Natural killer cell (primary cell): ENCODE measurements at regions not wholly inside any gene's neighbourhood (a gene's known extent, or its start where the extent isn't known, plus 50 kb on each side); places are given as distances from the start of the nearest gene placed in this dataset.
A peak's percentile ranks its signal among the peaks of the same experiment; 100 is the strongest.

Experiments used
- ATAC-seq, 3 donors: fragments of 150-1000 bp in 2 of 3; fragments of 200-7000 bp in 1 of 3; cut with Tn5 transposase; 1 replicate in 1 of 3; 2 replicates in 2 of 3; pipeline ENCODE4 v1.10.0; 2021; ENCODE audit warnings: mild to moderate bottlenecking in 2 of 3, moderate library complexity in 2 of 3
- DNase-seq, 2 donors: peaks; one replicate each; pipeline versions ENCODE4 v3.0.0 to v3.0.0-alpha.2; 2013 to 2021; ENCODE audit warnings: mixed read lengths in 1 of 2
- H3K27ac ChIP-seq: one replicate; pipeline ENCODE4 v1.5.1; 2013; ENCODE audit warnings: mild to moderate bottlenecking, low read length
- H3K27me3 ChIP-seq: one replicate; pipeline ENCODE4 v1.6.1; 2013; ENCODE audit warnings: low read length; ENCODE audit not compliant: control insufficient read depth, insufficient read depth
- H3K36me3 ChIP-seq: one replicate; pipeline ENCODE4 v1.6.1; 2013; ENCODE audit warnings: low read length; ENCODE audit not compliant: control insufficient read depth, insufficient read depth
- H3K4me1 ChIP-seq: one replicate; pipeline ENCODE4 v1.6.1; 2013; ENCODE audit warnings: low read length; ENCODE audit not compliant: control insufficient read depth, insufficient read depth
- H3K4me3 ChIP-seq: one replicate; pipeline ENCODE4 v1.5.1; 2013; ENCODE audit warnings: low read length
- H3K9me3 ChIP-seq: one replicate; pipeline ENCODE4 v1.6.1; 2013; ENCODE audit warnings: low read length; ENCODE audit not compliant: control insufficient read depth, insufficient read depth
- H3K27ac Mint-ChIP-seq, 2 donors: one replicate each; pipeline ENCODE4 v1.8.0; 2022; ENCODE audit warnings: mild to moderate bottlenecking in 2 of 2, mixed read lengths in 2 of 2, moderate library complexity in 1 of 2
- H3K27me3 Mint-ChIP-seq, 2 donors: one replicate each; pipeline ENCODE4 v1.8.0; 2022; ENCODE audit warnings: low read depth in 2 of 2, mixed read lengths in 2 of 2
- H3K36me3 Mint-ChIP-seq: one replicate; pipeline ENCODE4 v1.8.0; 2022; ENCODE audit warnings: mixed read lengths
- H3K4me1 Mint-ChIP-seq, 2 donors: one replicate each; pipeline ENCODE4 v1.8.0; 2022; ENCODE audit warnings: mixed read lengths in 2 of 2
- H3K4me3 Mint-ChIP-seq: one replicate; pipeline ENCODE4 v1.8.0; 2022; ENCODE audit warnings: mild to moderate bottlenecking, moderate library complexity, mixed read lengths
- H3K9me3 Mint-ChIP-seq, 2 donors: one replicate each; pipeline ENCODE4 v1.8.0; 2022; ENCODE audit warnings: mixed read lengths in 2 of 2
- WGBS: methylation state at CpG from one replicate; pipeline ENCODE4 v1.1.7; 2013; ENCODE audit warnings: missing lambda C conversion rate; ENCODE audit not compliant: insufficient coverage; 5-methylcytosine and 5-hydroxymethylcytosine counted together
- intact Hi-C: fragments of 100-400 bp; cut with micrococcal nuclease; formaldehyde crosslinking; loops from one replicate; pipeline ENCODE4 v1.14.2; 2022
- TF ChIP-seq, protein P1 (sequence below): fragments of 200-600 bp; IDR thresholded peaks from one replicate; pipeline ENCODE4 v1.8.0; 2022; ENCODE audit warnings: antibody characterized with exemption

- 86% methylated on average over 2 of the region's 3 CpGs for WGBS
- no peaks in the 10 kb centered on the region for H3K9me3 ChIP-seq
- Mint-ChIP-seq H3K9me3 (no peaks in the 10 kb centered on the region), H3K27me3 (peaks cover 0 to 3% of the 10 kb centered on the region in 2 donors), H3K36me3 (no peaks in the 10 kb centered on the region), H3K27ac (peak overlapping the region in 1 of 2 donors; percentile 35), H3K4me1 (peaks cover 0 to 9% of the 10 kb centered on the region in 2 donors), H3K4me3 (no peak overlapping the region)
- intact Hi-C loops, result no loop called here
- H3K4me3 ChIP-seq, result no peak overlapping the region
- DNase-seq (no peak), ATAC-seq (no peak)
- H3K36me3 ChIP-seq, result no peaks in the 10 kb centered on the region
- H3K27me3 ChIP-seq, result no peaks in the 10 kb centered on the region
- TF ChIP-seq, protein P1, sequence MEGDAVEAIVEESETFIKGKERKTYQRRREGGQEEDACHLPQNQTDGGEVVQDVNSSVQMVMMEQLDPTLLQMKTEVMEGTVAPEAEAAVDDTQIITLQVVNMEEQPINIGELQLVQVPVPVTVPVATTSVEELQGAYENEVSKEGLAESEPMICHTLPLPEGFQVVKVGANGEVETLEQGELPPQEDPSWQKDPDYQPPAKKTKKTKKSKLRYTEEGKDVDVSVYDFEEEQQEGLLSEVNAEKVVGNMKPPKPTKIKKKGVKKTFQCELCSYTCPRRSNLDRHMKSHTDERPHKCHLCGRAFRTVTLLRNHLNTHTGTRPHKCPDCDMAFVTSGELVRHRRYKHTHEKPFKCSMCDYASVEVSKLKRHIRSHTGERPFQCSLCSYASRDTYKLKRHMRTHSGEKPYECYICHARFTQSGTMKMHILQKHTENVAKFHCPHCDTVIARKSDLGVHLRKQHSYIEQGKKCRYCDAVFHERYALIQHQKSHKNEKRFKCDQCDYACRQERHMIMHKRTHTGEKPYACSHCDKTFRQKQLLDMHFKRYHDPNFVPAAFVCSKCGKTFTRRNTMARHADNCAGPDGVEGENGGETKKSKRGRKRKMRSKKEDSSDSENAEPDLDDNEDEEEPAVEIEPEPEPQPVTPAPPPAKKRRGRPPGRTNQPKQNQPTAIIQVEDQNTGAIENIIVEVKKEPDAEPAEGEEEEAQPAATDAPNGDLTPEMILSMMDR, result no peak
- no peak overlapping the region for H3K27ac ChIP-seq
- H3K4me1 ChIP-seq, result no peaks in the 10 kb centered on the region
These were observed 205.2 kb upstream of the CDH5 start for GRCh38 chr16:66161269-66161668.

DNA sequence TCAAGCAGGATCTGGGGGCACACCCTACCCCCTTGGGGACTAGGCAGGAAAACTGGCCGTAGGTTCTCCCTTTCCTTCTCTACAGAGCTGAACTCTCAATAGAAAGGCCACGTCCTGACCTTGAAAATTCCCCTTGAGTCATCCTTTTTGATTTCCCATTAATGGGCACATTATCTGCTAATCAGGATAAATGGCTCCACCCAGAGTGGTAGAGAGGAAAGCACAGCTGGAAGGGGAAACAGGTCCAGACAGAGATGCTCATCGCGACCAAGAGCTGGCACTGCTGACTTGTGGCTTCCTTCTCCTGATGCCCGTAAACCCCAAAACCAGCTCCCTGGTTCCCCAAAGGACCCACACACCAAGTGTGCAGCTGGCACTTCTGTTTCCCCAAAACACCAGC is 206.5 kb upstream of the CDH5 start:
- no peaks in the 10 kb centered on the region for H3K27me3 ChIP-seq
- WGBS, result 83% methylated on average over 4 of the region's 5 CpGs
- H3K9me3 ChIP-seq, result no peaks in the 10 kb centered on the region
- no peak for DNase-seq
- H3K36me3 ChIP-seq, result no peaks in the 10 kb centered on the region
- no peak overlapping the region for H3K4me3 ChIP-seq
- H3K27ac ChIP-seq, result no peak overlapping the region
- Mint-ChIP-seq H3K27ac (no peak overlapping the region), H3K4me3 (no peak overlapping the region), H3K9me3 (no peaks in the 10 kb centered on the region), H3K4me1 (peaks cover 0 to 9% of the 10 kb centered on the region in 2 donors), H3K36me3 (no peaks in the 10 kb centered on the region), H3K27me3 (peaks cover 0 to 3% of the 10 kb centered on the region in 2 donors)
- intact Hi-C loops, result no loop called here
- TF ChIP-seq, protein P1, result no peak
- no peaks in the 10 kb centered on the region for H3K4me1 ChIP-seq
- ATAC-seq, result no peak

DNA sequence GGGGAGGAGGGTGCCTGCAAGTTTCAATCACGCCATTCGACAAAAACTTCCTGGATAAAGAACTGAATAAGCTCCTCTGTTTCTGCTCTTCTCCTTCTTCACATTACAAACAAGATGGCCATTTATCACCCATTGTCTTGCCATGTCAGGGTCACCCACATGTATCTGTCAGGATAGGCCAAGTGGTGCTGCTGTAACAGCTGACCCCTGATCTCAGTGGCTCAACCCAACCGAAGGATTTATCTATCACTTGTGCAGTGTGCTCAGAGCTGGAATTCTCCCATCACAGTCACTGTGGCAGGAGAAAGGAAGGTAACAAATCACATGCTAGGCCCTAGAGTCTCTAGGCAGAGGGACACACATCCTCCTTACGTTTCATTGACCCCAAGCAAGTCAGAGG is 210.0 kb upstream of the CDH5 start:
- TF ChIP-seq, protein P1, result no peak
- no peaks in the 10 kb centered on the region for H3K36me3 ChIP-seq
- ATAC-seq (no peak), DNase-seq (no peak)
- no peak overlapping the region for H3K27ac ChIP-seq
- no peaks in the 10 kb centered on the region for H3K27me3 ChIP-seq
- H3K36me3 Mint-ChIP-seq, result no peaks in the 10 kb centered on the region
- H3K4me3 ChIP-seq, result no peak overlapping the region
- H3K27me3 Mint-ChIP-seq, result peaks cover 0 to 3% of the 10 kb centered on the region in 2 donors
- no peaks in the 10 kb centered on the region for H3K9me3 Mint-ChIP-seq
- intact Hi-C loops, result no loop called here
- H3K4me1 Mint-ChIP-seq, result peaks cover 24 to 39% of the 10 kb centered on the region in 2 donors
- H3K4me3 Mint-ChIP-seq, result no peak overlapping the region
- 87% methylated on average over 4 of the region's 4 CpGs for WGBS
- peaks cover 9% of the 10 kb centered on the region for H3K4me1 ChIP-seq
- no peak overlapping the region for H3K27ac Mint-ChIP-seq
- H3K9me3 ChIP-seq, result no peaks in the 10 kb centered on the region

GRCh38 chr16:66155933-66156332 is 210.6 kb upstream of the CDH5 start:
- no peaks in the 10 kb centered on the region for H3K9me3 Mint-ChIP-seq
- H3K4me3 Mint-ChIP-seq, result no peak overlapping the region
- H3K9me3 ChIP-seq, result no peaks in the 10 kb centered on the region
- no peaks in the 10 kb centered on the region for H3K36me3 ChIP-seq
- no peaks in the 10 kb centered on the region for H3K27me3 Mint-ChIP-seq
- no peak overlapping the region for H3K27ac Mint-ChIP-seq
- TF ChIP-seq, protein P1, result no peak
- peaks cover 15% of the 10 kb centered on the region for H3K4me1 ChIP-seq
- no peak overlapping the region for H3K27ac ChIP-seq
- H3K4me3 ChIP-seq, result no peak overlapping the region
- intact Hi-C loops, result no loop called here
- ATAC-seq (no peak), DNase-seq (no peak)
- no peaks in the 10 kb centered on the region for H3K27me3 ChIP-seq
- WGBS, result 76% methylated on average over 2 of the region's 4 CpGs
- no peaks in the 10 kb centered on the region for H3K36me3 Mint-ChIP-seq
- H3K4me1 Mint-ChIP-seq, result peaks cover 31 to 44% of the 10 kb centered on the region in 2 donors
